GM06990 (cell line): ENCODE measurements at regions not wholly inside any gene's neighbourhood (a gene's known extent, or its start where the extent isn't known, plus 50 kb on each side); places are given as distances from the start of the nearest gene placed in this dataset.

Source experiments
- DNase-seq: peaks from one replicate; pipeline ENCODE4 v3.0.0-alpha.2; 2011; ENCODE audit not compliant: insufficient read length; ENCODE audit errors: extremely low read depth
- H3K27me3 ChIP-seq: replicated peaks from 2 replicates; pipeline ENCODE4 v1.6.0; 2011; ENCODE audit warnings: low read length; ENCODE audit not compliant: control insufficient read depth, insufficient read depth
- H3K36me3 ChIP-seq: 2 replicates; pipeline ENCODE4 v1.5.1; 2011; ENCODE audit warnings: low read length; ENCODE audit not compliant: control insufficient read depth, insufficient read depth
- H3K4me3 ChIP-seq: replicated peaks from 2 replicates; pipeline ENCODE4 v1.5.1; 2011; ENCODE audit warnings: low read depth, mild to moderate bottlenecking, control low read depth, low read length
- TF ChIP-seq, protein P1 (sequence below): IDR thresholded peaks from 2 replicates; pipeline ENCODE4 v1.5.1; 2011; ENCODE audit warnings: low read length, control low read depth, mild to moderate bottlenecking, inconsistent platforms; ENCODE audit not compliant: insufficient read depth, poor library complexity, severe bottlenecking

DNA sequence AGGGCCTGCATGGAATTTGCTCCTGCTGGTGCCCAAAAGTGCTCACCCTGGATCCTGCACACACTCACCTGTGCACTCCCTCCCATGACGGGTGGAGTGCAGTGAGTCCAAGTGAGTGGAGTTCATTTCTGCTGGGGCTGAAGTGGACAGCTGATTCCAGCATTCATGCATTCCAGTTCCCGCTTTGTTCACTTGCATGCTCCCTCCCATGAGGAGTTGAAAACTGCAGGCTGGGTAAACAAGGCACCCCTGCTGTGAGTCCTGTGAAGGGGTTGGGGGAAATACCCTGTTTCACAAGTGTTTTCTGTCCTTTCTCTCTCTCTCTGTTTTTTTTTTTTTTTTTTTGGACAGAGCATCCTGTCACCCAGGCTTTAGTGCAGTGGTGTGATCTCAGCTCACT is 454.1 kb upstream of the NOX3 start:
- TF ChIP-seq, protein P1, sequence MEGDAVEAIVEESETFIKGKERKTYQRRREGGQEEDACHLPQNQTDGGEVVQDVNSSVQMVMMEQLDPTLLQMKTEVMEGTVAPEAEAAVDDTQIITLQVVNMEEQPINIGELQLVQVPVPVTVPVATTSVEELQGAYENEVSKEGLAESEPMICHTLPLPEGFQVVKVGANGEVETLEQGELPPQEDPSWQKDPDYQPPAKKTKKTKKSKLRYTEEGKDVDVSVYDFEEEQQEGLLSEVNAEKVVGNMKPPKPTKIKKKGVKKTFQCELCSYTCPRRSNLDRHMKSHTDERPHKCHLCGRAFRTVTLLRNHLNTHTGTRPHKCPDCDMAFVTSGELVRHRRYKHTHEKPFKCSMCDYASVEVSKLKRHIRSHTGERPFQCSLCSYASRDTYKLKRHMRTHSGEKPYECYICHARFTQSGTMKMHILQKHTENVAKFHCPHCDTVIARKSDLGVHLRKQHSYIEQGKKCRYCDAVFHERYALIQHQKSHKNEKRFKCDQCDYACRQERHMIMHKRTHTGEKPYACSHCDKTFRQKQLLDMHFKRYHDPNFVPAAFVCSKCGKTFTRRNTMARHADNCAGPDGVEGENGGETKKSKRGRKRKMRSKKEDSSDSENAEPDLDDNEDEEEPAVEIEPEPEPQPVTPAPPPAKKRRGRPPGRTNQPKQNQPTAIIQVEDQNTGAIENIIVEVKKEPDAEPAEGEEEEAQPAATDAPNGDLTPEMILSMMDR: no peak
- no peak for DNase-seq
- H3K36me3 ChIP-seq: no peaks in the 10 kb centered on the region
- no peak overlapping the region for H3K4me3 ChIP-seq
- H3K27me3 ChIP-seq: no peaks in the 10 kb centered on the region

DNA sequence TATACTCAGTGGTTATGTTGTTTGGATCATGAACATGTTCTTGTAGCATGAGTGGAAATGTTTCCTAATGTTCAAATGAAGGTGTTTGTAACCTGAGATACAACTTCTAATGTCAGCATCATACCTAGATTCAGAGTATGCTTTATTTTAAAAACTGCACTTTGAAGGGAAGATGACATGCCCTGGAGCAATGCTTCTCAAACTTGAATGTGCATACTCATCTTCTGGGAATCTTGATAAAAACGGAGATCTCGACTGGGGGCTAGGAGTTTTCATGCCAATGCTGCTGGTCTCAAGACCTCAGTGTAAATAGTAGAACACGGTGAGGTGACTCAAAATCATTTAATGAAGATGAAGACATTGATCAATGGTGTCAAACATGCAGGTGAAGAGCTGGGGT is 440.0 kb upstream of the NOX3 start:
- TF ChIP-seq, protein P1: no peak
- no peaks in the 10 kb centered on the region for H3K27me3 ChIP-seq
- H3K4me3 ChIP-seq: no peak overlapping the region
- no peaks in the 10 kb centered on the region for H3K36me3 ChIP-seq
- no peak for DNase-seq

DNA sequence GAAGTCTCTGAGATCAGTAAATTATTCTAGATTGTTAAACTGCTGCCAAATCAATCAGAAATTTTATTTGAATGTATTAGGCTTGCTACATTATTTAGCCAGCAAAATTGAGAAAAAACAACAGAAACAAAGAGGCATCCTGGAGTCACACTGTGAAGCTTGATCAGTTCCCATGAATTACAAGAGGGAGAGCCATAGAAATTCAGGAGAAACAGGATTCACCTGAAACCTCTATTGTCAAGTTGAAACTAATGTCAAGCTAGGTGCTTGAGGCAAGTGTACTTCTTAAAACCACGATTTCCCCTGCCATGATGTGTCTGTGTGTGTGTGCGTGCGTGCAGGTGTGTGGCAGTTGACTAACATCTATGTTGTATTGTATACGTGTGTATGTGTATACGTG is 439.1 kb upstream of the NOX3 start:
- Histone ChIP-seq H3K36me3 (no peaks in the 10 kb centered on the region), H3K27me3 (no peaks in the 10 kb centered on the region), H3K4me3 (no peak overlapping the region)
- no peak for DNase-seq
- TF ChIP-seq, protein P1: no peak

DNA sequence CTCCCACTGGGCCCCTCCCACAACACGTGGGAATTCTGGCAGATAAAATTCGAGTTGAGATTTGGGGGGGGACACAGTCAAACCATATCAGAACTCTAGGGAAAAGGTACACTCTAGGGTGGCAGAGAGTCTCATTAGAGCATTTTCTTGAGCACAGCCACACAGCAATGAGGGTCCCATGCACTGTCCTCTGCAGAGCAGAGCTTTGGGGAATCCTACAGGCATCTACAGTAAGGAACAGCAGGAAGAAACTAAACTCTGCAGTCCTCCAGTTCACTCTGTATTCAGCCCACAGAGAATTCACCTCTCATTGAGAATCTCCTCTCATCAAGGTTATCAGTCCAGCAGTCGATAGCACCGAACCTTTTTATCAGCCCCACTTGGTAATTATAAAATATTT is 438.6 kb upstream of the NOX3 start:
- TF ChIP-seq, protein P1: no peak
- Histone ChIP-seq H3K27me3 (no peaks in the 10 kb centered on the region), H3K4me3 (no peak overlapping the region), H3K36me3 (no peaks in the 10 kb centered on the region)
- no peak for DNase-seq

DNA sequence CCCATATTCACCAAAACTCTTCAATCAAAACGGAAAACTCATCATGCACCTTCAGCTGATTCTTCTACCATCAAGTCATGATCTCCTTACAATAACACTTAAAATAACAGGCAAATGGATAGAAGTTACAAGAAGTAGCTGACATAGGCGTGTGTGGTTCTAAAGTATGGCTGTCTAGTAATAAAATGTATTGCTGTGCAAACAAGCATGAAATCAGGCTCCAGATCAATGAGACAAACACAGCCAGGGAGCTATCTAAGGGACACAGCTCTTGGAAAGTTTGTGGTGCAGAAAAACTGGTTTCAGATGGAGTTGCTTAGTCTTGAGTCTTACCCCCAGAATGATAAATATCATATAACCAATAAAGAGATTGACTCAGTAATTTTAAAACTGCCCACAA is 434.8 kb upstream of the NOX3 start:
- TF ChIP-seq, protein P1: no peak
- Histone ChIP-seq H3K4me3 (no peak overlapping the region), H3K36me3 (no peaks in the 10 kb centered on the region), H3K27me3 (no peaks in the 10 kb centered on the region)
- no peak for DNase-seq

DNA sequence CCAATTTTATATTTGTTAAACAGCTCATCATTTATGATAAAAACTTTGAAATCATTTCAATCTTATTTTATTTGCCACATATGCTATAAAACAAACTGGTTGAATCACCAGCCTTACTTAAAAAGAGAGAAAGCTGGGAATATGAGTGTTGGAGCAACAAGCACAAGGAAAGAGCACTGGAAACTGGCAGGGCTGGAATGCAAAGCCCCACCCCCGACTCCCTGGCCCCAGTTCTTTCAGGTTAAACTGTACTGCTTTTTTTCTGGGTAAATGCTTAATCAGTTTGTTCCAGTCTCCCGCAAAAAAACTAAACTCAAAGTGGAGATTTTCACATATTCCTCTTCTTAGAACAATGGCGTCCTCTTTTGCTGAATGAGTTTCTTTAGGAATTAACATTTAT is 433.8 kb upstream of the NOX3 start:
- TF ChIP-seq, protein P1: no peak
- no peaks in the 10 kb centered on the region for H3K36me3 ChIP-seq
- H3K4me3 ChIP-seq: no peak overlapping the region
- H3K27me3 ChIP-seq: no peaks in the 10 kb centered on the region
- no peak for DNase-seq
